HG03108 (cell line): ENCODE measurements at regions not wholly inside any gene's neighbourhood (a gene's known extent, or its start where the extent isn't known, plus 50 kb on each side); places are given as distances from the start of the nearest gene placed in this dataset.
"Not testable (repeated sequence)": the region's sequence is repeated elsewhere in the genome, so short reads cannot be mapped to it uniquely, and the experiment has no call there.

Experiments
- ATAC-seq: cut with Tn5 transposase; IDR thresholded peaks from one replicate; pipeline ENCODE4 v1.9.1; 2021; ENCODE audit warnings: moderate library complexity; ENCODE audit not compliant: unreplicated experiment

GRCh38 chr7:47093320-47094234 lies 488.3 kb downstream of the TNS3 start:
- ATAC-seq = no peak

- ATAC-seq = no peak
These were observed 489.6 kb downstream of the TNS3 start for GRCh38 chr7:47092336-47092735.

GRCh38 chr7:47091141-47091540 lies 490.8 kb downstream of the TNS3 start:
- no peak for ATAC-seq

GRCh38 chr7:47089461-47089860 lies 492.4 kb downstream of the TNS3 start:
- ATAC-seq = no peak

DNA sequence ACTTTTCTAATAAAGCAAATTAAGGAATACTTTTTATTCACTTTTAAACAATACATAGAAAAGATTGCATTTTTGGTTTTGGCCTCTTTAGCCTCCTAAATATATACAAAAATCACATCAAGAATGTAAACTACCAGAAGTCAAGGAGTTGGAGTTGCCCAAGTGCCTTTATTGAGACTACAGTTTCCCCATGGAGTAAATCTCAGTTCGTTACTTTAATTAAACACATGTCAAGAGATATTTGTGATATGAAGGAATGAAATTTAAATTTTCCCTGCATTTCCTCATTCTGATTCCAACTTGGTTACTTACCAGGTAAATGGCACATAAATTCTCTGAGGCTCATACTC lies 492.9 kb downstream of the TNS3 start:
- no peak for ATAC-seq

DNA sequence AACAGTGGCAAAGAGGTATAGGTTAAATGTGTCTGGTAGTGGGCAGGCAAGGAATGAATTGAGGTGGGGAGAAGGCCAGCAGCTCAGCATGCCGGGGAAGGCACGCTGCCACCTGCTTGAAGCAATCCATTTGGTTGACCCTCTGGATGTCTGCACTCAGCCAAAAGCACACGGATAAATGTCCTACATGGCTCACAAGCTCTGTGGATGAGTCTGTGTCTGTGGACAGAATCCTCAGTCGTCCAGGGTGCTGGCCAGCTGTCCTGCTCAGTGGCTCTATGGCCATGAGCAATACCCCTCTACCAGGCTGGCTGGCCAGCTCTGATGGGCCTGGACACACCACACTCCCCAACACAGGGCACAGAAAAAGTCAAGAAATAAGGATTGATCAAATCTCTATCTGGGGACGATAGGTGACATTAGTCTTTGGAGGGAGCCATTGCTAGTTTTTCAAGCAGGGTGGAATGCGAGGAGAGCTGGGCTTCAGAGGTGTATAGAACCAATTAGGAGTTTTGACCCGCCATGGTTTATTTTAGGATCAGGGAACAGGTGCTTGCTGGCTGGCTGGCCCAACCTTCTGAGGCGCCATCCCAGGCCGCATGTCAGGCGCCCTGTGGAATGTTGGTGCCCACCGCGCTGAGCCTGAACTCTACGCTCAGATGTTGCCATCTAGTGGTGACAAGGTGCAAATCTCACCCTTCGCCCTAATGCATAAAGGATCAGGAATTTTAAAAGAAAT lies 493.4 kb downstream of the TNS3 start:
- ATAC-seq = no peak

DNA sequence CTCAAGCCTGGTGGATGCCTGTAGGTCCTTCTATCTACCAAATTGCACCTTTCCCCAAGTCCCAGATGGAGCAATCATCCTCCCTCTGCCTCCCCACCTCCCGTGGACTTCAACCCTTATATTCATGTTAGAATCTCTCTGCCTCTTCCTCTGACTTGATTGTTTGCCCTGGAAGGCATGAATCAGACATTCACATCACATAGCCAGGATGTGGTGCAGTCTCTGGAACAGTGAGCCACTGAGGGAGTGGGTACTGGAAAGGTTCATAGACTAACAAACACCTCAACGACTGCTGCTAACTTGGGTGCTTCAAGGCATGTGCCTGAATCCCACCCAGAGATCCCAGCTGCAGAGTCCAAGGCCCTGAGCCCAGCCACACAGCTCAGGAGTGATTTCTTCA lies 494.0 kb downstream of the TNS3 start:
- ATAC-seq = no peak

DNA sequence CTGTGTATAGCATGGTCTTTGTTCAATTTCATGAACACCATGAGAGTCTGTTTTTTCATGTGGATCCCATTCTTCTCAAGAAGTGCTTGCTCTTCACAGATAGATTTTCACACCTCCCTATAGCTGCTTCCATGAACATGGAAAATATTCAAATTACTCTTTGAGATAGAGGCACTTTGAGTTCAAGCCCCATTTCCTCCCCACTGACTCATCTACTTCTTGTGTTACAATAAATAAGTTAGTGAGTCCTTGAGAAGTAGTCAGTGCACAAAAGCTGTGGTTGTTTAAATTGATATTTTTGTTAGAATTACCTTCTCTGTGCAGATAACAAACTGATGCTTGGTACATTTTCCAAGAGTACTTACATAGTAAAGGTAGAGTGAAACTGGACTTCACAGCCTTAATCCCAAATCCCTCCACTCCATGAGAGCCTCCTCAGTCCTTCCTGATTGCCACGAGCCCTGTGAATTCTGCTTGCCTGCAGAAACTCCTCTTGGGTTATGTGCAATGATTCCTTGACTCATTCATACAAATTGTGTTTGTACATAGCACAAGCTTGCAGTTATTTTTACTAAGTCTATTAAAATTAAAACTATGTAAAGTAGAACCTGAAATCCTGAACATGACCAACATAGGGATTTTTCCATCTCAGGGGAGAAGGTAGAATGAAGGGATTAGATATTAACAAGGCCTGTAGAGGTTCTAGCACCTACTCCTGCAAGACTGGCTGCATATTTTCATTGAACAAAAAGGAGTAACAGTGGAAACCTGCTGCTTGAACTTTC lies 496.2 kb downstream of the TNS3 start:
- no peak for ATAC-seq

DNA sequence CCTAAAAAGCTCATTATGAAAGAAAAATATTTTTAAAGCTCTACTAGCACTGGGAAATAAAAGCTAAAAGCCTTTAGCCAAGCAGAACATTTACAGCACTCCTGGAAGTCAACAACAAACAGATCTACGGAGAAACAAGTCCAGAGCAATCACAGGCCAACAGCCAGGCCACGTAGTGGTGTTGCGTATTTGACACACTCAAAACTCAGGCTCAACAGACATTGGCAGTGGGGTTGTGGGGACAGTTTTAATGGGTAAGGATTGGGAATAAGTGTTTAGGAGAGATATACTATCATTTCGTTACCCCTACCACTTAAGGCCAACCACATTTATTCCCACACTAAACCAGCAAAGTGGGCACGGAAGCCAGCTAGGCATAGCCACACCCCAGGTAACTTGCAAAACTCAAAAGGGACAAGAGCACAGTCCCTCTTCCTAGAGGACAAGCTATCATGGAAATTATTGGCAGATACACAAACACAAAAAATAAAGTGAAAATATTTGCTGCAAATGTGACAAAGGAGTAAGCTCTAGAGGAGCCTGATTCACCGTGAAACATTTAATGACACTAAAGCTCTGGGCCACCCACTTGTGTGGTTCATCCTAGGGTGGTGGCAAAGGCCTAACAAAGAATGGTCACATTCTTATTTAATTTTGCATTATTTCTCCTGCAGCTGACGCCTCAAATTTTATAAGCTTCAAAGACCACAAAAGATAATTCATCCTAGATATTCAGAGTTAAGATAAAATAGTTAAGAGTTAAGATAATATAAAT lies 498.2 kb downstream of the TNS3 start:
- no peak for ATAC-seq

- no peak for ATAC-seq
These were observed 501.1 kb downstream of the TNS3 start for GRCh38 chr7:47080816-47081215.

GRCh38 chr7:47078241-47078640 lies 503.7 kb downstream of the TNS3 start:
- ATAC-seq = no peak

- ATAC-seq = no peak
These were observed 507.2 kb downstream of the TNS3 start for GRCh38 chr7:47074702-47075153.

DNA sequence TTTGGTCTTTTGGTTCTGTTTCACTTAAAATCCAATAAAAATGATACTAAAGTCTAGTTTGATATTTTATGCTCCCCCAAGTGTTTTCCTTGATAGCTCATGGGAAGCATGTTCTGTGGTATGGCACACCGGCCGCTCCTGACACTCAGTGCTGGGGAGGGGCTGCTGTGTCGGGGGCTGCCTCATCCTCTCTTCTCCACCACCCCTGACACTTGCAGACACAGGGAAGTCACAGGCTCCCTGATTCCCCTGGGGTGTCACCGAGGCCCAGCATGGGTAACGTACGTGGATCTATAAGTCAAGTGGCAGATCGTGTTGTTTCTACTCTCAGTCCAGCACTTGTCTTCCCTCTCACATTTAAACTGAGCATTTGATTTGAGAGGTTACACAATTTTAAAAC lies 508.6 kb downstream of the TNS3 start:
- no peak for ATAC-seq

GRCh38 chr7:47071866-47072265 lies 510.0 kb downstream of the TNS3 start:
- no peak for ATAC-seq

DNA sequence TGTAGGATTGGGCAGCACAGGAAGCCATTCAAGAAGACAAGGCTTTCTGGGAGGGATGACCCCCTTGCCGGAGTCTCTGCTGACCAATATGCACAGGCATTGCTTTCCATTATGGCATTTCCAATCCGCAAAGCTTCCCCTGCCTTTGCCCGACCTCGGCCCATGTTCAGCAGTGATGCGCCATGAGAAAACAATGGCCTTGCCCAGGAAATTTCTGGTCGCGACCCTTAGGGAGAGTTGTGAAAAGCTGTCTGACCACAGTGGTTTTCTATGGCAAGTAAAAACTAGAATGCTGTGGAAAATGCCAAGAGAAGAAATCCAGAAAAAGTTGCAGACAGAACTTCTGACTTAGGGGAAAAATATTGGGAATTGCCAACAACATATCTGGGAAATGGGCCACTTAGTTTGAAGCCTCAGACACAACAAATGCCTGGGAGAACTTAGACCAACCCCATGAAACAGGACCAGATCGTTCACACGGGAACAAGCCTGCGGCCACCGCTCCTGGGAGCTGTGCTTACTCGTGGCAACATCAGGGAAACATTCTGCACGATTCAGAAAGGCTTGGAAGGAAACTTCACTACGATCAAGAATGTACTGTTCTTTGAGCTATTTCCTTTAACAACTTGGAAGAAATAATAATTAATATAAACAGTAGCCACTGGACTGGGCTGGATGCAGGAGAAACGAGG lies 512.4 kb downstream of the TNS3 start:
- no peak for ATAC-seq

GRCh38 chr7:47066976-47067614 lies 514.8 kb downstream of the TNS3 start:
- ATAC-seq = no peak

- no peak for ATAC-seq
These were observed 525.2 kb downstream of the TNS3 start for GRCh38 chr7:47056731-47057130.

GRCh38 chr7:47052541-47053208 lies 529.2 kb downstream of the TNS3 start:
- not testable (repeated sequence) for ATAC-seq

- no peak for ATAC-seq
These were observed 532.6 kb downstream of the TNS3 start for GRCh38 chr7:47049234-47049774.
